ENCODE measurements at regions not wholly inside any gene's neighbourhood (a gene's known extent, or its start where the extent isn't known, plus 50 kb on each side); places are given as distances from the start of the nearest gene placed in this dataset.

DNA sequence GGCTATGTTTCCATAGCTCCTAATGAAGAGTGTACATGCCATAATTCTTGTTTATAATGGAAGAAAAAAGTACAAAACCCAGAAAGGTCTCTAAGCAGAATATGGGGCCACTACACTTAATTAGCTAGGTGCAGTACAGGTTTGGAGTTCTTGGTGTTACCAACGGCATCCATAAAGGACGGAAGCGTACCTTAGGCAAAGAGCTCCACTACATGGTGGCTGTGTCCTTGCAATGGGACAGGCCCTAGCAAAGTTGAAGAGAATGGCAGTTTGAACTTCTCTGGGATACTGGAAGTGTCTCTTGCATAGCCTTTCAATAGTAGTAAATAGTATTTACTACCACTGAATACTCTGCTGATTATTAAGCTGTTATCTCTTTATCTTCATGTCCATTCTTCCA is 371.7 kb upstream of the MMS22L start:
- TF ChIP-seq, protein P1, sequence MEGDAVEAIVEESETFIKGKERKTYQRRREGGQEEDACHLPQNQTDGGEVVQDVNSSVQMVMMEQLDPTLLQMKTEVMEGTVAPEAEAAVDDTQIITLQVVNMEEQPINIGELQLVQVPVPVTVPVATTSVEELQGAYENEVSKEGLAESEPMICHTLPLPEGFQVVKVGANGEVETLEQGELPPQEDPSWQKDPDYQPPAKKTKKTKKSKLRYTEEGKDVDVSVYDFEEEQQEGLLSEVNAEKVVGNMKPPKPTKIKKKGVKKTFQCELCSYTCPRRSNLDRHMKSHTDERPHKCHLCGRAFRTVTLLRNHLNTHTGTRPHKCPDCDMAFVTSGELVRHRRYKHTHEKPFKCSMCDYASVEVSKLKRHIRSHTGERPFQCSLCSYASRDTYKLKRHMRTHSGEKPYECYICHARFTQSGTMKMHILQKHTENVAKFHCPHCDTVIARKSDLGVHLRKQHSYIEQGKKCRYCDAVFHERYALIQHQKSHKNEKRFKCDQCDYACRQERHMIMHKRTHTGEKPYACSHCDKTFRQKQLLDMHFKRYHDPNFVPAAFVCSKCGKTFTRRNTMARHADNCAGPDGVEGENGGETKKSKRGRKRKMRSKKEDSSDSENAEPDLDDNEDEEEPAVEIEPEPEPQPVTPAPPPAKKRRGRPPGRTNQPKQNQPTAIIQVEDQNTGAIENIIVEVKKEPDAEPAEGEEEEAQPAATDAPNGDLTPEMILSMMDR (IDR thresholded peaks at IDR 0.05) = no peak
- no peak for TF ChIP-seq POLR2A (IDR thresholded peaks at IDR 0.05)
